ENCODE measurements at regions not wholly inside any gene's neighbourhood (a gene's known extent, or its start where the extent isn't known, plus 50 kb on each side); places are given as distances from the start of the nearest gene placed in this dataset.

- Mint-ChIP-seq H3K9me3 (peaks cover 69% of the 10 kb centered on the region), H3K36me3 (ENCODE audit: low read depth) (peaks cover 11% of the 10 kb centered on the region)
Observed at GRCh38 chr22:47995718-47996117, 1233.3 kb downstream of the TBC1D22A start.

DNA sequence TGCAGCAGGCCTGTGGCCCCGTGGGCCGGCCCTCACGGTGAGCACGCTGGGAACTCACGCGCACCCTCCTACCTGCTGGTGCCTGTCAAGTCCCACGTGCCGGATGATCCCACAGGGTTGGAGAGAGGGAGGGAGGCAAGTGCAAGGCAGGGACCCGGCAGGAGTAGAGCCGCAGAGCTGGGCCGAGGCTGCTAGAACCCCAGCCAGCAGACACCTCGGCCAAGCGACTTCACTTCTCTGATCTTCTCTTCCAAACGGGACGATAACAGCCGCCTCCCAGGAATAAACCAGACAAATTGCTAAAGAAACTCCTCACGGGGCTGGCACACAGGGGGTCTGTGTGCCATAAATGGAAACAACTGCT lies 1232.8 kb downstream of the TBC1D22A start:
- TF ChIP-seq CTCF (IDR thresholded peaks at IDR 0.05): no peak
- no peak for DNase-seq
- Mint-ChIP-seq H3K27me3 (ENCODE audit: insufficient read depth) (no peaks in the 10 kb centered on the region), H3K4me1 (ENCODE audit: low read depth) (no peaks in the 10 kb centered on the region), H3K4me3 (no peak overlapping the region), H3K9me3 (peaks cover 68% of the 10 kb centered on the region), H3K36me3 (ENCODE audit: low read depth) (peaks cover 11% of the 10 kb centered on the region), H3K27ac (no peak overlapping the region)

More at GRCh38 chr22:47995718-47996117, 1233.3 kb downstream of the TBC1D22A start:
- H3K27me3 Mint-ChIP-seq (ENCODE audit: insufficient read depth): no peaks in the 10 kb centered on the region
- no peak for DNase-seq
- H3K4me1 Mint-ChIP-seq (ENCODE audit: low read depth): no peaks in the 10 kb centered on the region
- no peak for TF ChIP-seq CTCF (IDR thresholded peaks at IDR 0.05)
- no peak overlapping the region for H3K4me3 Mint-ChIP-seq
- no peak overlapping the region for H3K27ac Mint-ChIP-seq

DNA sequence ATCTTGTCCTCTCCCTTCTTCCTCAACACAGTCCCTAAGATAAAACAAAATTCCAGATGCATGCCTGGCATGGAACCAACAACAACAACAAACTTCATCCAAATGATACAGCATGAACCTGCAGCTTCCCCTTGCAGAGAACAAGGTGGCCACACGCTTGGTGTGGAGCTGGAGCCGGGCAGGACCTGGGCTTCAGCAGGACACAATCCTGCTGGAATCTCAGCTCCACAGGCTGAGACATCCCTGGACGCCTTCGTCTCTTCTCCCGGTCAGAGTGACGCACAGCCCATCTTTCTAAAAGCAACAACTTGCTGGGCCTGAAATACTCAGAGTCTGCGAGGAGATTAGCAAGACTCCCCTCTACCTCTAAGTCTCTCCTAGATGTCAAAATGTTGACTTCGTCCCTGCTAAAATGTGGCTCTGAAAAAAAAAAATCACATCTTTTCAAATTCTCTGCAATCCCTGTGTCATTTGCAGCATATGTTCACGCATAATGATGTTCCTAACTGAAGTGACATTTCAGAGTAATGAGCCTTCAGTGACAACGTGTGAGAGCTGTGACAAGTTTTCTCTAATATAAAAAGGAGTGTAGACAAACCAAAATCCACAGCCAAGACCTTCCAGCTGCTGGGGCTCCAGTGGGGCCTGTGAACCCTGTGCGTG lies 1232.3 kb downstream of the TBC1D22A start:
- TF ChIP-seq CTCF (IDR thresholded peaks at IDR 0.05): no peak
- no peak overlapping the region for H3K27ac Mint-ChIP-seq
- H3K27me3 Mint-ChIP-seq (ENCODE audit: insufficient read depth): no peaks in the 10 kb centered on the region

DNA sequence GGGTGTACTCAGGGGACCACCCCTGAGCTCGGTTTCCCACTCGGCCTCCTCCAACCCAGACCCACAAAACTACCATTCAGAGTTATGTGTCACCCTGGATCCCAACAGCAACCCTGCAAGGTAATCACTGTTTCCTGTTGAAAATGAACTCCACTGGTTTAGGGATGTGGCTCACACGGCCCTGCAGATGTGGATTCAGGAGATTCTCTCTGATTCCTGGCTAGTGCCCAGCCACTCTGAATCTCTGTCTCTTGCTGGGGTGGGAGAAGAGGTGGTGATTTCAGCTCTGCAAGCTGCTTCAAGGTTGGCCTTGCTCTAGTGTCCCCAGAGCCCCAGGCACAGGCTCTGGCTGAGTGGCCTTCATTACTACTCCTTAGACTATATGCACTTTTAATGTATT lies 1231.6 kb downstream of the TBC1D22A start:
- DNase-seq: no peak
- Mint-ChIP-seq H3K27me3 (ENCODE audit: insufficient read depth) (no peaks in the 10 kb centered on the region), H3K27ac (no peak overlapping the region), H3K4me3 (no peak overlapping the region), H3K36me3 (ENCODE audit: low read depth) (peaks cover 11% of the 10 kb centered on the region), H3K9me3 (peaks cover 71% of the 10 kb centered on the region), H3K4me1 (ENCODE audit: low read depth) (no peaks in the 10 kb centered on the region)
- TF ChIP-seq CTCF (IDR thresholded peaks at IDR 0.05): no peak

More for the DNA sequence above, 1232.3 kb downstream of the TBC1D22A start:
- H3K36me3 Mint-ChIP-seq (ENCODE audit: low read depth): peaks cover 11% of the 10 kb centered on the region
- H3K4me3 Mint-ChIP-seq: no peak overlapping the region
- no peak for DNase-seq
- H3K4me1 Mint-ChIP-seq (ENCODE audit: low read depth): no peaks in the 10 kb centered on the region
- peaks cover 69% of the 10 kb centered on the region for H3K9me3 Mint-ChIP-seq

DNA sequence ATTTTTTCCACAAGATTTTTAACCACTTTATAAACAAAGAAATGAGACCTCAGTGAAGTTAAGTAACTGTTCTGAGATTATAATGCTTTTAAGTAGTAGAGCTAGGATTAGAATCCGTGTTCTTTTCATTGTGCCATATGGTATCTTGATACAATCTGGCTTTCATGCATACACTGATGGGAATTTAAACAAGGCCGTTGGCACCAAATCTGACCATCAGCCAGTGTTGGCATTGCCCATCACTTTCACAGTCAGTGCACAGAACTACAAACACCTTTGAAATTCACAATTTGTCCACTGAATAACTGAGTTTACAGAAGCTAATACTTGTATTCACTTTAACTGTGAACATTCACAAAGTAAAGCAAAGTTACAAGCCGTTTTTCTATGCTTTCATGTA lies 1228.0 kb downstream of the TBC1D22A start:
- Mint-ChIP-seq H3K27me3 (ENCODE audit: insufficient read depth) (no peaks in the 10 kb centered on the region), H3K9me3 (peaks cover 74% of the 10 kb centered on the region), H3K36me3 (ENCODE audit: low read depth) (peaks cover 11% of the 10 kb centered on the region), H3K4me1 (ENCODE audit: low read depth) (no peaks in the 10 kb centered on the region), H3K27ac (no peak overlapping the region), H3K4me3 (no peak overlapping the region)
- no peak for TF ChIP-seq CTCF (IDR thresholded peaks at IDR 0.05)
- no peak for DNase-seq
